ENCODE measurements at regions not wholly inside any gene's neighbourhood (a gene's known extent, or its start where the extent isn't known, plus 50 kb on each side); places are given as distances from the start of the nearest gene placed in this dataset.
A peak's percentile ranks its signal among the peaks of the same experiment; 100 is the strongest.

DNA sequence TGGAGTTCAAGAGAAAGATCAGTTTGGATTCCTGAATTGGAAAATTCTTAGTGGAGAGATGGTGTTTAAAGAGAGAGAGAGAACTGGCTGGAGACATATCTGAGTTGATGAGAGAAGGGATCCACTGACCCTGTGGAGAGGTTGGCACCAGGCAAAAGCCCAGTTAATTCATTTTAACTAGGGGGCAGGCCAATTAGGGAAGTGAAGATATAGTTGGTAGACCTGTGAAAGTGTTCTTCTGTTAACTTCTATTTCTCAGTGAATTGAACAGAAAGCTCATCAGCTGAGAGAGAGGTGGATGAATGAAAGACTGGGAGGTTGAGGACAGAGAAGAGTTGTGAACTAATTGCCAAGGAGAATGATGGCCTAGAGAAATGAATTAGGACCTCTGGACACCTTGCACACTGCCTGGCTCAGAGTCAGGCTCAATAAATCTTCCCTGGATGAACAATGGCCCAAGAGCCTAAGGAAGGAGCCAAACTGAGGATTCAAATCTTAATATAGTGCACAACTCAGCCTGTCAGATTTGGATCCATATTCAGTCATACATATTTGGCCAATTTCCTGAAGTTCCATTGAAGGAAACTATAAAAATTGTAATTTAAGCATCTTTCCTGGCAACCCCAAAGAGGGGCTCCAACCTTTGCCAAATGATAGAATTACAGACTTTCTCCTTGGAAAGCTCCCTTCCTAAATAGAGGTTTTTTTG is 82.2 kb upstream of the RMDN2 start:
- no peak for DNase-seq

DNA sequence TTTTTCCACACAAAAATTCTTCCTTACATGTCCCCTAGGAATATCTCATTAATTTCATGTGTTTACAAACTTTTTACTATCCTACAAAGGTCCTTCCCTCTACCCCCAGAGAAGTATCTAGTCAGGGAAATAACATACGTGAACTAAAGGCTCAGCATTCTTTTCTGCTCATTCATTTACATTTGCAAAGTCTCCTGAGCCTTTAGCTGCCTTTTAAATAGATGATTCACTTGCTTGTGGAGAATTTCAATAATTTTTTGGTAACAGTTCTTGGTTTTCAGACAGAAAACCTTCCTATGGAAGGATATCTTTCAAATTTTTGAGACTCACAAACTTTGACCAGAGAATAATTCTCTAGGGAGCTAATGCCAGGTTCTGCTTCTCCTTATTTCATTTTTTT is 81.5 kb upstream of the RMDN2 start:
- peak; percentile 74 for DNase-seq

DNA sequence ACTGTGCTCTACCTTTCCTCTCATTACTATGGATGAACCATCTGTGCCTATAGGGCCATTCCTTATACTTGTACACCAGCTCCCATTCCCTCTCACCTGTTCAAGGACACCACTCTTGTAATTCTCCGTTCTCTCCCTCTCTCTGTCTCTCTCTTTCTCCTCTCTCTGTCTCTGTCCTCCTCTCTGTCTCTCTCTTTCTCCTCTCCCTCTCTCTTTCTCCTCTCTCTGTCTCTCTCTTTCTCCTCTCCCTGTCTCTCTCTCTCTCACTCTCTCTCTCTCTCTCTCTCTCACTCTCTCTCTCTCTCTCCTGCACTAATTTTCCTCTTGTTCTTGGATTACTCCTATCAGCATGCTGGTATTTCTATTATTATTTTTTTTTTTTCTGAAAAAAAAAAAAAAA is 78.9 kb upstream of the RMDN2 start:
- DNase-seq, result no peak

DNA sequence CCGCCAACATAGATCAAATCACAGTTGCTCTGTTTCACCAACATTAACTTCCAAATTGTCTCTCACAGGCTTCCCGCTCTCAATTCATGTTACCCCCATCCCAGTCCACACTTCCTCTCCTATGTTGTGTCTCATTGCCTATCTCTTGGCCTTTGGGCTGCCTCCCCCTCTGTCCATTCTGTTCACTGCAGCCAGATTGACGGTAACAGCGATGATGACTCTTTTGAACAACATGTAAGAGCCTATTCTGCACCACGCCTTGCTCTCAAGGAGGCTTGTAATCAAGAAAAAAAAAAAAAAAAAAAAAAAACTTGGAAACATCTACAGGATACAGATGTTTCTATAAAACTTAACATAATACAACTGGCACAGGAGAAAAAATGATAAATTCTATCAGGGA is 77.3 kb upstream of the RMDN2 start:
- DNase-seq, result no peak

DNA sequence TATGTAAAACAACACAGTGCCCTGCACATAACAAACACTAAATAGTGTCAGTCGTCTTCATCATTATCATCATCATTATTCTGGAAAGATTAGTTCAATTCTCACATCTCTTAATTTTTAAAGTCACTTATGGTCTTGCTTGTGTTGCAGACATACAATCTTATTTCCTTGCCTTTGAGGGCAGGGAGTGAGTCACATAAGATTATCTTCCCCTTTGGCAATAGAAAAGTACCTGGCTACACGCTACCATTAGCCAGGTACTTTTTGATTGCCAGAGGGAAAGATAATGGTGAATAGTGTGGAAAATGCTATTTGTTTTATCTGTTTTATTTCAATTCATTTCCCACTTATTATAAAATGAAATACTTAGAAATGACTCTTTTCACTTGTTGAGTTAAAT is 76.6 kb upstream of the RMDN2 start:
- no peak for DNase-seq

DNA sequence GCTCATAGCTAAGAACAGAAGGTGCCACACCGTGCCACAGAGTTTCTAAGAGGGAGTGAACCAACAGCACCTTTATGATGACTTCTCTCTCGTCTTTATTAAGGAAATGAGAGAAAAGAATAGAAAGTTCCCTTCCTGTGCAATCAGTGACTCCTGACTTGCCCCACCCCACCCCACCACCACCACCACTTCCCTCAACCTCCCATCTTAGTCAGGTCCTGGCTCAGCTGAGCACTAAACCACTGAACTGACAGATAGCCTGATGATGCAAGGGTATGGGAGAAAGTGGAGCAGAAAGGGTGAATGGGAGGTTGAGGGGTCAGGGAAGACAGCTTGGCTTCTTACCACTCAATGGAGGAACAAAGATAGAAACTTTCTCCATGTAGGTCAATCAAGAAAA is 75.2 kb upstream of the RMDN2 start:
- DNase-seq, result no peak

DNA sequence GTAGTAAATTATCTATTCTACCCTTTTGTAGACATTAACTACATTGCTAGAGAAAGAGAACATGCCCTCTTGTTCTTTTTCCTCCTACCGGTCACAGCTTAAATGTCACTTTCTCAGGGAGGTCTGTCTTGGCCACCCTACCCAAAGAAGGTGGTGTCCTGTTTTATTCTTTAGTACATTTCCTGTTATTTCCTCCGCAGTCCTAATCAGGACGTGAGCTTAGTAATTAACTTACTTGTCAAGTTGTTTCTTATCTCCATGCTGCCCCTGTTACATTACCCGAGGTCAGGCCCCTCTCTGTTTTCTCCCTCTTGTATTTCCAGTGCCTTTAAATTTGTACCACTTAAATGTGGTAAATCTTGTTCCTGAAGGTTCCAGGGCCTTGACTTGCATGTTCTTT is 73.7 kb upstream of the RMDN2 start:
- DNase-seq, result no peak

DNA sequence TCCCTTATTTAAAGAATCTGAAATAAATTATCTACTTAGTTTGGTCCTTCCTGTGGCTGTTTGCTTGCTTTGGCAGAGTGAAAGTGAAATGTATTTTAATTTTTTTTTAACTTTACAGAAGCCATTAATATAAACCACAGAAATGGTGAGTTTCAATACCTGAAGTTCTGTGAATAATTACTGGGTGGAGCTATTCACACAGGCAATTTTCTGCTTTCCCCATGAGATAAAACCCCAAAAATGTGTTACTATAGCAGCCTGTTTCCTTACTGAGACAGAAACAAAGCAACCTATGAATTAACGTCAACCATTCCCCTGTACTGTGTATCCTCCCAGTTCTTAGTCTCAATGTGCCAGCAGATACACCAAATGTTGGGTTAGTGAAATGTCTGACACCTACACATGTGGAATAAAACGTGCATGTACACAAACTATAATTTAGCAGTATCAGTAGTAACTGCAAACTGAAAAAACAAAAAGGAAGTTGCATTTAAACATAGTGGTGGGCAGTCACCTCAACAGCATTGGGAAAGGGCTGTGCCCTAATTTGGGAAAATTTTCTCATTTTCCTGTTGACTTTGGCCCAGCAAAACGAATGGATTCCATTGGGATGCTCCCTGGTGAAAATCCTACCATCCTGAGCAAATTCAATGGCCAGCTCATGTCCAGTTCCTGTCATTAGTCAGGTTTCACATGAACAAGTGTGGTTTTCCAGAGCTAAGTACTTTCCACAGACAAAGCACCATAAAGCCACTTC is 73.1 kb upstream of the RMDN2 start:
- no peak for DNase-seq

DNA sequence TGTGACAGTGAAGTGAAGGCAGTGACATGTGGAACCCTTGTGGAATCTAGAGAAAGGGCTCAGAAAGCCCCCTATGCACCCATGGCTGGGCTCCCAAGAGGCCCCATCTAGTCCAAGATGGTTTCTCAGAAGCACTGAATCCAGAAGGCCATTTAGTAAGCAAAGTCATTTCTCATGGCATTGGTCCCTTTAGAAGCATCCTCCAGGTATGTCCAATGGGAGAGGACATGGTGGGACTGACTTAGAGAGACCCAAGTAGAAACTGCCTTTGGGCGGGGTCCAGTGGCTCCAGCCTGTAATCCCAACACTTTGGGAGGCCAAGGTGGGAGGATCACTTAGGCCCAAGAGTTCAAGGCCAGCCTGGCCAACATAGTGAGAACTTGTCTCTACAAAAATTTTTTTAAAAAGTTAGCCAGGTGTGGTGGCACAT is 72.5 kb upstream of the RMDN2 start:
- no peak for DNase-seq

DNA sequence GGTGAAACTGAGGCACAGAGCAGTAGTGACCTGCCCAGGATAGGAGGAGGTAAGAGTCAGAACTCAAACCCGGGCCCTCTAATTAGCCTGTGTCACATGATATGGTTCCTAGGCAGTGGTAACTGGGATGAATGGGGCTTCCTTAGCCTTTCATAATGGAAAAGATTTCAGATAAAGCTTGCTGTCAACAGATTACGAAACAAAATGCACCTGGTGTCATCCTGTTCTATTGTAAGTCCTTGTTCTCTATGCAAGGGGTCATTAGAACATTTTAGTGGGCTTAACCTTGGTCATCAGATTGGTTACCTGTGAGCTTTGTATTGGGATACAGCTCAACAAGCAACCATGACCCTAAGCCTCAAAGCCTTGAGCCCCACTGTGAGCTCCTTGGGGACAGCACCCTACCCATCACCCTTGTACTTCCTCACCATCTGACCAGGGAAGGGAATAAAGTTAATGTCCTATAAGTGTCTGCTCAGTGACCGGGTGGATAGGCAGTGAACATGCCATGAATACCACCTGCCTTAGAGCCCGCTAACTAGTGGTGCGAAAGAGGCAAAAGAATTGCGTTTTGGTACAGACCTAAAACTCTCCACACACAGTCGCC is 70.3 kb upstream of the RMDN2 start:
- no peak for DNase-seq

DNA sequence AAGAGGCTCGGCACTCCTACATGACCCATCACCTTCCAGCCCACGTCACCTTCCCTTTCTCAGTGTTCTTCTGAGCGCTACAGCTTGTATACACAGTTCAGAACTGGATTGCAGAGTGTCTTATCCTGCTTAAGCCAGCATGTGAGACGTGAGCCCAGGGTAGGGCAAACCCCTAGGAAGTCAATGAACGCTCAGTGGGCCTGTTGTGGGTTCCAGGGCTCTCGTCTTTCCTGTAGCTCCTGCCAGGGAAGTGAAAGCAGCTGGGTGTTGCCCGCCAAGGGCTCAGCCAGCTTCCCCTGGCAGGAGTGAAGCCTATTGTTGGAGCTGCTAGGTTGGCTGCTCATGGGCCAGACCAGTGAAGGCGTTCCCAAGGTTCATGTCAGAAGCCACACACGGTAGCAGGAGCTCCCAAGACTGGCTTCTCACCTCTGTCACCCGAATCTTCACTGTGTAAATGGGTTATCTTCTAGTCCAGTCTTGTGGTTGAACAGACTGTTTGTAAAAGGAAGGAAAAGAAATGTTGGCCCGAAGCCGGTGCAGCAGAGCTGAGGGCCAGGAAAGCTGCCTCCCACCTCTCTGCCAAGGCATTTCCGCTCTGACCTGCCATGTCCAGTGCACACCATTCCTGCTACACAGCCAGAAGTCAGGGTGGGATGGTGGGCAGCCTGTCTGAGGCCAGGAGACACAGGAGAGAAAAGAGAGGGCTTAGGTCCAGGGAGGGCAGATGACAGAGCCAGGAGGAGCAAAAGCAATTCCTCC is 69.6 kb upstream of the RMDN2 start:
- DNase-seq, result no peak

DNA sequence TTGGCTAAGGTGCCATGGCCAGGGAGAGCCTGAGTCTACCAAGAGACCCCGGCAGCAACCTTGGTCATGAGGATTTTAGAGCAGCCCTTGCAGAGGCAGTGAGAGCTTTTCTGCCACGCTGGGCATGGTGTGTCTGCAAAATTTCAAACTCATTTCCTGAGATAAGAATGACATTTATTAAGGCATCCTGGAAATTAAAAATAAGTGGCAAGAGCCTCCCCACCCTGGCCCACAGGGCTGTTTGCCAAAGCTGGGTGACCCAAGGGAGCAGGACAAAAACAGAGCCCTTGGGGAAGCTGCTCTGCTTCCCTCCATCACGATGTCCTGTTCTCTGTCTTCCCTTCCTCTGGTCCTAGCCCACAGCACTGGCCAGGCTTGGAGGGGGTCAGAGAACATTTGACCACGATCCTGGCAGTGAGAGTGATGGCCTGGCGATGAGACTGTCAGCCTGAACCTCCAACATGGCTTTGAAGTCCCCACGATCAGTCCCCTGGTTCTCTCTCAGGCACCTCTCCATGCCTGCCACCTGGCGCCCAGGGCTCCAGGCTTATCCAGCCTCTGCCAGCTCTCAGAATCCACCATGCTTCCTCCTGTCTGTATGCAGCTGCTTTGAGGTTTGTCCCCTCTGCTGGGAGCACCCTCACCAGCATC is 68.9 kb upstream of the RMDN2 start:
- DNase-seq, result no peak

DNA sequence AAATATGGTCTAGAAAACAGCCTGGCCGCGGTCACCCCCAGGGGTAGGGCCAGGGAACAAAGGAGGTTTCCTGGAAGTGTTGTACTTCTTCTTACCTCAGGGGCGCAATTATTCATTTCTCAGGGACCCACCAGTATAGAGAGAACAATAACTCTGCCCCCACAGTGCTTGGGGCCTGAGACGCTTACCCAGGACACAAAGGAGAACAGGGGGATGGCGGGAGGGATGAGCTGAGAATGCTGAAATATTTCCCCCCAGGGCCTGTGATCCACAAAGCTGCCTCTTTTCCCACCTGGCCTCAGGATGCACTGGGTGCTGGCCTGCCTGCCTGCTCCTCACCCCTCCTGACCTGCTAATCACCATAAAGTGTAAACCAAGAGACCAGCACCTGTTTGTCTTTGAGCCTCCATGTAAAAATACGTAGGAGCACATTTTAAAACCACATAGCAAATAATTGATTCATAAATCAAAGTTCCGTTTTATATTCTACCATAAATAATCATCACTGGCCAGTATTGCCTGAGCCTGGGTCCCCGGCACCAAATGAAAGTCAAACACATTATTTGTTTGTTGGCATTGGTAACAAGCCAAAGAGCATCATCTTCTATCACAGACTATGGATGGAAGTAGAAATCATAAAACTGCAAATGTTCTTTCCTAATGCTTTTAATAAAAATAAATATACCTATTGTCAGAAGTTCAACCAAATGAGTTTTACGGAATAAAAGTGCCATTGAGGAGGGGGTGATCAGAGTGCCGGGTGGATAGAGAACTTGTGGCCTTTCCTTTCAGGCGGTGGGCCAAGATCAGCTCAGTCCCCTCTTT is 67.3 kb upstream of the RMDN2 start:
- peak; percentile 49 for DNase-seq

DNA sequence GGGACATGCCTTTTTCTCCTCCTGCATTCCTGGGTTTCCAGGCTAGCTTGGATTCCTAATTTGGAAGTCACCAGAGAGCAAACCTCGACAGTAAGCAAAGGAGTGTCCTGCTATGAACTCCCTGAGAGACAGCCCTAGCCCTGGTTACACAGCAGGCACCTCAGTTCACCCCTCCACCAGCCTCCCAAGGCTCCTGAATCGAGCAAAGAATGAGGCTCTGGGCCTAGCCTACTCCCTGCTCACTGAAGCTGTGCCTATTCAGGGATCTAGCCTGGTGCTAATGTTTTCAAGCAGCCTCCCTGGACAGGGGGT is 66.7 kb upstream of the RMDN2 start:
- peak; percentile 76 for DNase-seq

DNA sequence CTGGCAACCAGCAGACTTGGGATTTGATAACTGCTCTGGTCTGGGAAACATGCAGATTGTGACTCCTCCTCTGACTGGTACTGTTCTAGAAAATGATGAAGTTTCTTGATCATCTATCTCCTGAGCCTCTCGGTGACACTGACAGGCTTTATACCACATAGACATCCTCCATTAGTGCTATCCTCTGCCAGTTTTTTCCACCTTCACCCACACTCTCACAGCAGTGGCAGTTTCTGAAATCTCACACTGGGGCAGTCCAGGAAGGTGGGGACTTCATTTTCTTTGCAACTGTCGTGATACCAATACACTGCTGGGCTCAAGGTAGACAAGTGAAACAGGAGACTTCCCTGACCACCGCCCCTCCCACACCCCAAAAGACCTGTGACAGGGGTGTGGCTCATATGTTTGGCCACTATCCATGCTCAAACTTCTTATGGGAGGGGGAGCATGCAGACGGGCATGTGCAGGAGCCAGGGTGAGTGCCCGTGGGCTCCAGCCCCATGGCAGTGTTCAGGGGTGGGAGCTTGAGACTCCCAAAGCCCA is 66.3 kb upstream of the RMDN2 start:
- DNase-seq, result no peak

DNA sequence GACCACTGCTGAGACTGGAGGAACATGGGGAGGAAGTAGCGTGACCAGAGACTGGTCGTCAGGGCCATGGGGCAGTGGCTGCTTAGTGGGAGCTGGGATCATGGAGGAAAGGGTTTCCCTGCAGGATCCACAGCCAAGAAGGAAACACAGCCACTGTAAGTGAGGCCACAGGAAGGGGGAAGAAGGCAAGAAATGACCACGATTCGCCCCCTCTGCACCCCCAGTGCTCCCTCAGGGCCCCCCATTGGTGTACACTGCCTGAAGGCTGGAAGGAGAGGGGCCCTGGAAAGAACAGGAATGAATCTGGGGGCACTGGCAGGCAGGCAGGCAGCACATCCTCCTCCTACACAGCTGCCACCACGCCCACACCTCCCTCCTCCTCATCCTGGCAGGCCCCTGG is 62.5 kb upstream of the RMDN2 start:
- DNase-seq, result no peak

DNA sequence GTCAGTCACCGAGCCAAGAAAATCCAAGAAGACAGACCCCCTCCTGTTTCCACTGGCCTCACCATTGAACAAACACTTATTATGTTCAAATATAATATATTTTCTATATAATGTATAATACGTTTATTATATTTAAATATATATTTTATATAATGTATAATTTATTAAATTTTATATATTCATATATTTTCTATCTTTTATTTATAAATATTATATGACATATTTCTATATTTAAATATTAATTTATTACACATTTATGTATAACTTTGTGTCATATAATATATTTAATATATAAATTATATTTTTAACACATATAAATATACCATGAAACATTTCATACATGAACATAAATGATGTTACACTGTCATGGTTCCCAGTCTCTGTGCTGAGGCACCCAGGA is 60.9 kb upstream of the RMDN2 start:
- no peak for DNase-seq

DNA sequence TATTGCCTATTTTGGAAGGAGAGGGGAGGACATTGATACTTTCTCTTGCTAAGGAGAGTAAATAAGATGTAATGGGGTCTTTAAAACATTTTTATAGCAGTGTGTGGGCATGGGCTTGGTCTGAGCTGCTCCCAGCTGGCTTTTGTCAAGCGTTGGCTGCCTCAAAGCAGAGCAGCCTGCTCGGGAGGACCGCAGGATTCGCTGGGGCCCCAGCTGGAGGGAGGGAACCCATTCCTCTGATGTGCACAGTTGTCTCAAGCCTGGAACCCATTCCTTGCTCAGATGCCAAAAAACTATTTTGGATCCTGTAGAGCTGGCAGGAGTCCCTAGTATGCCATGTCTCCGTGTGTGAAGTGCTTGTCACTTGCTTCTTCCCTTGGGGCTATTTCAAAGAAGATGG is 59.4 kb upstream of the RMDN2 start:
- no peak for DNase-seq

DNA sequence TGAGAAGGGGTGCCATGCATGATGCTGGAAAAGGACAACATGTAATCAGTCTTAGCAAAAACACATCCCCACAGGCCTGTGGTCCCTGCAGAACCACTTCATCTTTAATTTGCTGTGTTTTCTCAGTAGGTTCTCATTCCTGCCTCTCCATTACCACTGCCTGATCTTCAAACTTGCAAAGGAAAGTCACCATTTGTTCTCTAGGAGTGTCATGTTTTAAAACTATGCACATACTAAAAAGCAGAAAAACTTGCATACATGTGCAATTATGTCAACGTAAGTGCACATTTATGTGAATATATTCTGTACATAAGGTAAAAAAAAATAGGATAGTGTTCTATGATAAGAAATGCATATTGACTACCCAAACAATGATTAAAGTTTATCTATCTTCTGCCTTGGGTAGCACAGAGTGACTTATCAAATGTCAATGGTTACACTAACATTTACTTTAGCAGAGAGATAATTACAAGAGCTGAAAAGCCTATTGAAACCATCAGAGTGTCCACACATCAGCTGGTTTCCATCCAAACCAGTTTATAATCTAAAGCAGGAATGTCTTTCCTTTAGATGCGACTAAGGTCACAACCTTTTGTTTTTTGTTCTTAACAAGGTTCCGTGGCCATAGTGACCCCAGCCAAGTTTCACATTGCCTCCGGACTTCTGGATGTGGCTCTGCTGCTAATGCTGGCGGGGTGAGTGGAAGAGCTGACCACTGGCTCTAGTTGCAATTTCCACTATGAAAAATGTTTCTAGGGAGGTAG is 58.7 kb upstream of the RMDN2 start:
- DNase-seq, result no peak

DNA sequence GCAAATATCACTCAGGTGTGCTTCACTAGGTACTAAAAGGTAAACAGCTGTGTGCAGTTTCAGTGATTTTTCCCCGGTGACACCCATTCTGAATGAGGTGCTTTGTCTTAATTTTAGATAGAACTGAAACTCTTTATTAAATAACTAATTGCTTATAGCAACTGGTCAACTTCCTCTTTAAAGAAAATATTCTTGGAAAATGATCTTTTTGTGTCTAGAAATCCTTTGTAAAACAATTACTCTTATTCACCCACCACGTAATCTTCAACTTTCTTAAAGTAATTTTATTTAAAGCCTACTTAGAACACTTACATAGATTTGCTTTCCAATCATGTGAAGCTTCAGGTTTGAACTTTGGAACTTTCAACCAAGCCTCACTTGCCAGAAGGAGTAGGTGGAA is 57.9 kb upstream of the RMDN2 start:
- DNase-seq, result no peak

DNA sequence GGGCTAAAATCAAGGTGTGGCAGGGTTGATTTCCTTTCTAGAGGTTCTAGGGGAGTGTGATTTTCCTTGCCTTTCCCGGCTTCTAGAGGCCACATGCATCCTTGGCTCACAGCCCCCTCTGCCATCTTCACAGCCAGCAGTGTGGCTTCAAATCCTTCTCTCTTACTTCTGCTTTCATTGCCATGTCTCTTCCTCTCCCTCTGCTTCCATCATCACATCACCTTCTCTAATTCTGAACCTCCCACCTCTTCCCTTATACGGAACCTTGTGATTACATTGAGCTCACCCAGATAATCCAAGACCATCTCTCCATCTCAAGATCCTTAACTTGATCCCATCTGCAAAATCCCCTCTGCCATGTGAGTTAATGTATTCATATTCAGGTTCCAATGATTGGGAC is 56.2 kb upstream of the RMDN2 start:
- no peak for DNase-seq

All from EL (cell line).